ENCODE measurements at regions not wholly inside any gene's neighbourhood (a gene's known extent, or its start where the extent isn't known, plus 50 kb on each side); places are given as distances from the start of the nearest gene placed in this dataset.

- no peaks in the 10 kb centered on the region for H3K27me3 ChIP-seq (replicated peaks in 1 of 4; ENCODE audit: control insufficient read depth in 3 of 4, extremely low read depth in 1 of 4, insufficient read depth in 3 of 4, low read length in 3 of 4)
- no peak for DNase-seq (ENCODE audit: low read depth in 1 of 2, low spot score in 2 of 2)
- H3K79me2 ChIP-seq (ENCODE audit: control insufficient read depth in 1 of 2, insufficient read depth in 2 of 2, low read length in 2 of 2) = no peaks in the 10 kb centered on the region
- no peak overlapping the region for H3K4me2 ChIP-seq (ENCODE audit: insufficient read depth in 1 of 2, low read depth in 2 of 2, low read length in 2 of 2)
- H3K4me3 ChIP-seq (ENCODE audit: extremely low read depth in 1 of 4, insufficient read depth in 2 of 4, low read depth in 3 of 4, low read length in 4 of 4) = no peak overlapping the region
- no peak overlapping the region for H2AFZ ChIP-seq (ENCODE audit: low read length)
- H3K14ac ChIP-seq (ENCODE audit: insufficient read length) = no peak overlapping the region
- no peak overlapping the region for H4K8ac ChIP-seq (ENCODE audit: extremely low read depth, insufficient read depth, low read length)
- peaks cover 13 to 18% of the 10 kb centered on the region in 2 experiments for H3K9me3 ChIP-seq (ENCODE audit: insufficient read depth in 2 of 2, low read depth in 1 of 2, low read length in 1 of 2)
- no peak overlapping the region for H3K9ac ChIP-seq (replicated peaks in 1 of 4; ENCODE audit: extremely low read depth in 1 of 4, low read depth in 3 of 4, low read length in 3 of 4)
- no peaks in the 10 kb centered on the region for H3K23me2 ChIP-seq (ENCODE audit: low read depth, low read length)
- no peaks in the 10 kb centered on the region for H4K20me1 ChIP-seq (replicated peaks in 1 of 2; ENCODE audit: control insufficient read depth in 1 of 2, insufficient read depth in 2 of 2, low read length in 2 of 2)
- FAIRE-seq = no peak
- no peak overlapping the region for H4K91ac ChIP-seq (replicated peaks; ENCODE audit: insufficient read length, low read length)
- H2BK5ac ChIP-seq (ENCODE audit: low read depth, low read length) = no peak overlapping the region
- no peak overlapping the region for H3K27ac ChIP-seq (ENCODE audit: low read depth, low read length)
- no peak overlapping the region for H3K18ac ChIP-seq (ENCODE audit: extremely low read depth, low read length)
- H2BK15ac ChIP-seq (ENCODE audit: low read length) = no peak overlapping the region
- CTCF ChIA-PET (ENCODE audit: partially characterized antibody) = interaction anchor here (1.2 kb wide), 1 partner anchor 42 kb away, joined by 3 read pairs; no protein-coding TSS in a partner anchor
- H3K4ac ChIP-seq (replicated peaks; ENCODE audit: insufficient read length, low read depth, low read length) = no peak overlapping the region
- H3K79me1 ChIP-seq (ENCODE audit: low read depth, low read length) = no peaks in the 10 kb centered on the region
- 86% methylated on average over 1 of the region's 1 CpG; no CpG with 5 or more reads in 1 of the 2 experiments for WGBS, 2 experiments (ENCODE audit: extremely low coverage in 1 of 2, insufficient coverage in 1 of 2, insufficient read length in 1 of 2, insufficient replicate concordance in 2 of 2, low coverage in 1 of 2, low lambda C conversion rate in 2 of 2, missing lambda C conversion rate in 1 of 2)
- peaks cover 0 to 14% (median 1%) of the 10 kb centered on the region in 4 experiments; a peak in 5 of 7 replicates for H3K4me1 ChIP-seq (replicated peaks in 1 of 4; ENCODE audit: control insufficient read depth in 3 of 4, insufficient read depth in 4 of 4, low read length in 3 of 4)
- no peak overlapping the region for H3K56ac ChIP-seq (replicated peaks; ENCODE audit: insufficient read length, low read depth, low read length)
- no peak overlapping the region for H4K5ac ChIP-seq (ENCODE audit: insufficient read length, low read depth, low read length)
- no peak overlapping the region for H2BK120ac ChIP-seq (replicated peaks; ENCODE audit: low read depth, low read length)
- no peak overlapping the region for H2AK5ac ChIP-seq (ENCODE audit: low read depth, low read length)
- H2BK20ac ChIP-seq (ENCODE audit: low read length) = no peak overlapping the region
- peaks cover 0 to 10% (median 2%) of the 10 kb centered on the region in 4 experiments; a peak in 3 of 8 replicates for H3K36me3 ChIP-seq (ENCODE audit: control insufficient read depth in 2 of 4, insufficient read depth in 4 of 4, low read length in 3 of 4)
- POLR2A ChIA-PET (ENCODE audit: partially characterized antibody) = no interaction called here
- no peak overlapping the region for H2BK12ac ChIP-seq (ENCODE audit: low read depth, low read length)
- H3K23ac ChIP-seq (ENCODE audit: insufficient read length) = no peak overlapping the region
- TF ChIP-seq ZNF274 (IDR thresholded peaks at IDR 0.05; ENCODE audit: borderline replicate concordance, extremely low read depth, low read length) (no peak), TAF1 (IDR thresholded peaks at IDR 0.05; ENCODE audit: low read depth, low read length) (no peak), KDM4A (IDR thresholded peaks at IDR 0.05; ENCODE audit: low read depth, low read length, severe bottlenecking) (no peak), SIX5 (IDR thresholded peaks at IDR 0.05; ENCODE audit: low read depth, low read length) (no peak), GABPA (IDR thresholded peaks at IDR 0.05; ENCODE audit: borderline replicate concordance, insufficient read depth, low read length) (no peak), JUN (IDR thresholded peaks at IDR 0.05; ENCODE audit: low read depth, low read length) (no peak), TEAD4 (IDR thresholded peaks at IDR 0.05; ENCODE audit: low read depth, low read length) (no peak), CHD2 (IDR thresholded peaks at IDR 0.05; ENCODE audit: low read length) (no peak), CBX5 (IDR thresholded peaks at IDR 0.05; ENCODE audit: low read depth, low read length) (no peak), BACH1 (IDR thresholded peaks at IDR 0.05; ENCODE audit: low read length) (no peak), PHF8 (conservative IDR thresholded peaks at IDR 0.05; ENCODE audit: low read depth, low read length) (no peak), TBP (IDR thresholded peaks at IDR 0.05; ENCODE audit: low read depth, low read length) (no peak), E2F6 (IDR thresholded peaks at IDR 0.05) (no peak), TCF12 (IDR thresholded peaks at IDR 0.05; ENCODE audit: low read depth, low read length) (no peak)
Measured at GRCh38 chr4:71855944-71856343, 72.1 kb upstream of the GC start.
